ENCODE measurements at regions not wholly inside any gene's neighbourhood (a gene's known extent, or its start where the extent isn't known, plus 50 kb on each side); places are given as distances from the start of the nearest gene placed in this dataset.
"Not testable (repeated sequence)": the region's sequence is repeated elsewhere in the genome, so short reads cannot be mapped to it uniquely, and the experiment has no call there.

- peak; percentile 99 for DNase-seq
Measured at GRCh38 chr1:182259229-182259872, 132.2 kb downstream of the GLUL start.

GRCh38 chr1:182257369-182258063, 134.1 kb downstream of the GLUL start:
- peak; percentile 88 for DNase-seq

GRCh38 chr1:182256931-182257330, 134.7 kb downstream of the GLUL start:
- DNase-seq, result no peak

- no peak for DNase-seq
Measured at GRCh38 chr1:182255494-182255893, 136.1 kb downstream of the GLUL start.

GRCh38 chr1:182253319-182253860, 138.2 kb downstream of the GLUL start:
- no peak for DNase-seq

- DNase-seq, result no peak
Measured at GRCh38 chr1:182251561-182251960, 140.0 kb downstream of the GLUL start.

GRCh38 chr1:182249201-182249676, 142.4 kb downstream of the GLUL start:
- DNase-seq, result no peak

- no peak for DNase-seq
Measured at GRCh38 chr1:182248721-182249120, 142.9 kb downstream of the GLUL start.

GRCh38 chr1:182247813-182248212, 143.8 kb downstream of the GLUL start:
- not testable (repeated sequence) for DNase-seq

GRCh38 chr1:182246783-182247182, 144.8 kb downstream of the GLUL start:
- DNase-seq, result no peak

GRCh38 chr1:182245040-182245439, 146.6 kb downstream of the GLUL start:
- DNase-seq, result no peak

- no peak for DNase-seq
Measured at GRCh38 chr1:182244451-182244850, 147.1 kb downstream of the GLUL start.

GRCh38 chr1:182242641-182243040, 148.9 kb downstream of the GLUL start:
- DNase-seq, result no peak

GRCh38 chr1:182240085-182240484, 151.5 kb downstream of the GLUL start:
- no peak for DNase-seq

GRCh38 chr1:182238421-182238820, 153.2 kb downstream of the GLUL start:
- no peak for DNase-seq

GRCh38 chr1:182237329-182237728, 154.3 kb downstream of the GLUL start:
- no peak for DNase-seq

GRCh38 chr1:182236651-182237077, 154.9 kb downstream of the GLUL start:
- no peak for DNase-seq

- peak; percentile 92 for DNase-seq
Measured at GRCh38 chr1:182235952-182236650, 155.5 kb downstream of the GLUL start.

- DNase-seq, result peak; percentile 48
Measured at GRCh38 chr1:182235604-182235951, 156.0 kb downstream of the GLUL start.

- no peak for DNase-seq
Measured at GRCh38 chr1:182229921-182230491, 161.6 kb downstream of the GLUL start.

- DNase-seq, result no peak
Measured at GRCh38 chr1:182229451-182229850, 162.1 kb downstream of the GLUL start.

GRCh38 chr1:182227864-182228547, 163.6 kb downstream of the GLUL start:
- no peak for DNase-seq

- DNase-seq, result no peak
Measured at GRCh38 chr1:182226618-182227017, 165.0 kb downstream of the GLUL start.
